HEK293T (cell line): ENCODE measurements at regions not wholly inside any gene's neighbourhood (a gene's known extent, or its start where the extent isn't known, plus 50 kb on each side); places are given as distances from the start of the nearest gene placed in this dataset.

Experiments used
- BHLHE40 ChIP-seq: fragments of 450-650 bp; IDR thresholded peaks from 2 replicates; pipeline ENCODE4 v1.6.1; 2016; ENCODE audit warnings: mild to moderate bottlenecking, moderate library complexity, borderline replicate concordance
- FOXM1 ChIP-seq: fragments of 450-650 bp; IDR thresholded peaks from 2 replicates; pipeline ENCODE4 v1.6.1; 2017; ENCODE audit warnings: mild to moderate bottlenecking, borderline replicate concordance
- NFRKB ChIP-seq: fragments of 450-650 bp; IDR thresholded peaks from 2 replicates; pipeline ENCODE4 v1.6.1; 2016; ENCODE audit warnings: mild to moderate bottlenecking, moderate library complexity
- SP1 ChIP-seq: fragments of 450-650 bp; IDR thresholded peaks from 2 replicates; pipeline ENCODE4 v1.6.1; 2017
- SUZ12 ChIP-seq: fragments of 450-650 bp; IDR thresholded peaks from 2 replicates; pipeline ENCODE4 v1.6.1; 2016; ENCODE audit warnings: mild to moderate bottlenecking

- TF ChIP-seq SUZ12 (no peak), SP1 (no peak), NFRKB (no peak), FOXM1 (no peak), BHLHE40 (no peak)
Measured at GRCh38 chr2:128682266-128682665, 363.6 kb upstream of the HS6ST1 start.
